ENCODE measurements at regions not wholly inside any gene's neighbourhood (a gene's known extent, or its start where the extent isn't known, plus 50 kb on each side); places are given as distances from the start of the nearest gene placed in this dataset.

GRCh38 chr2:104049438-104049837 lies 804.5 kb upstream of the POU3F3 start (continued):
- no peak for TF ChIP-seq UBTF (CRISPR knock-in tag; IDR thresholded peaks at IDR 0.05)
- TF ChIP-seq PHB2 (IDR thresholded peaks at IDR 0.05; ENCODE audit: partially characterized antibody) = no peak
- TF ChIP-seq SETDB1 (CRISPR knock-in tag; IDR thresholded peaks at IDR 0.05; ENCODE audit: borderline replicate concordance) = no peak
- no peak for TF ChIP-seq FOXC1 (CRISPR knock-in tag; IDR thresholded peaks at IDR 0.05; ENCODE audit: borderline replicate concordance)
- TF ChIP-seq MTF1 (CRISPR knock-in tag; IDR thresholded peaks at IDR 0.05) = no peak
- no peak for TF ChIP-seq CAMTA2 (CRISPR knock-in tag; IDR thresholded peaks at IDR 0.05; ENCODE audit: borderline replicate concordance)

GRCh38 chr2:104049981-104050380 lies 803.9 kb upstream of the POU3F3 start:
- Histone ChIP-seq H3K4me2 (ENCODE audit: low read depth, low read length) (no peak overlapping the region), H3K27ac (ENCODE audit: extremely low read length, insufficient read depth, low read length) (no peak overlapping the region), H2AFZ (ENCODE audit: low read length) (no peak overlapping the region), H3K27me3 (ENCODE audit: control insufficient read depth in 1 of 2, insufficient read depth in 2 of 2, low read length in 2 of 2) (no peaks in the 10 kb centered on the region), H3K9ac (ENCODE audit: insufficient read depth, low read depth, low read length) (no peak overlapping the region), H3K4me3 (replicated peaks in 1 of 3; ENCODE audit: insufficient read depth in 1 of 3, low read depth in 2 of 3, low read length in 3 of 3) (no peak overlapping the region), H3K79me2 (ENCODE audit: insufficient read depth, low read length) (no peaks in the 10 kb centered on the region), H3K4me1 (ENCODE audit: insufficient read depth, low read length) (no peaks in the 10 kb centered on the region), H4K20me1 (ENCODE audit: insufficient read depth, low read length) (no peaks in the 10 kb centered on the region), H3K9me3 (ENCODE audit: low read length) (no peaks in the 10 kb centered on the region), H3K36me3 (replicated peaks in 1 of 2; ENCODE audit: control insufficient read depth in 1 of 2, insufficient read depth in 2 of 2, low read length in 2 of 2) (no peaks in the 10 kb centered on the region)
- intact Hi-C loops (cut with micrococcal nuclease; ENCODE audit: unreplicated experiment) (no loop called here), in situ Hi-C loops (cut with HindIII; ENCODE audit: extremely low pct_ligation_motif_present, low pct_unique_long_range_greater_than_20kb) (no loop called here)
- ATAC-seq = no peak
- BruUV-seq (replicated peaks) = no TSS peak
- POLR2A ChIA-PET = no interaction called here
- TF ChIP-seq, protein P1, sequence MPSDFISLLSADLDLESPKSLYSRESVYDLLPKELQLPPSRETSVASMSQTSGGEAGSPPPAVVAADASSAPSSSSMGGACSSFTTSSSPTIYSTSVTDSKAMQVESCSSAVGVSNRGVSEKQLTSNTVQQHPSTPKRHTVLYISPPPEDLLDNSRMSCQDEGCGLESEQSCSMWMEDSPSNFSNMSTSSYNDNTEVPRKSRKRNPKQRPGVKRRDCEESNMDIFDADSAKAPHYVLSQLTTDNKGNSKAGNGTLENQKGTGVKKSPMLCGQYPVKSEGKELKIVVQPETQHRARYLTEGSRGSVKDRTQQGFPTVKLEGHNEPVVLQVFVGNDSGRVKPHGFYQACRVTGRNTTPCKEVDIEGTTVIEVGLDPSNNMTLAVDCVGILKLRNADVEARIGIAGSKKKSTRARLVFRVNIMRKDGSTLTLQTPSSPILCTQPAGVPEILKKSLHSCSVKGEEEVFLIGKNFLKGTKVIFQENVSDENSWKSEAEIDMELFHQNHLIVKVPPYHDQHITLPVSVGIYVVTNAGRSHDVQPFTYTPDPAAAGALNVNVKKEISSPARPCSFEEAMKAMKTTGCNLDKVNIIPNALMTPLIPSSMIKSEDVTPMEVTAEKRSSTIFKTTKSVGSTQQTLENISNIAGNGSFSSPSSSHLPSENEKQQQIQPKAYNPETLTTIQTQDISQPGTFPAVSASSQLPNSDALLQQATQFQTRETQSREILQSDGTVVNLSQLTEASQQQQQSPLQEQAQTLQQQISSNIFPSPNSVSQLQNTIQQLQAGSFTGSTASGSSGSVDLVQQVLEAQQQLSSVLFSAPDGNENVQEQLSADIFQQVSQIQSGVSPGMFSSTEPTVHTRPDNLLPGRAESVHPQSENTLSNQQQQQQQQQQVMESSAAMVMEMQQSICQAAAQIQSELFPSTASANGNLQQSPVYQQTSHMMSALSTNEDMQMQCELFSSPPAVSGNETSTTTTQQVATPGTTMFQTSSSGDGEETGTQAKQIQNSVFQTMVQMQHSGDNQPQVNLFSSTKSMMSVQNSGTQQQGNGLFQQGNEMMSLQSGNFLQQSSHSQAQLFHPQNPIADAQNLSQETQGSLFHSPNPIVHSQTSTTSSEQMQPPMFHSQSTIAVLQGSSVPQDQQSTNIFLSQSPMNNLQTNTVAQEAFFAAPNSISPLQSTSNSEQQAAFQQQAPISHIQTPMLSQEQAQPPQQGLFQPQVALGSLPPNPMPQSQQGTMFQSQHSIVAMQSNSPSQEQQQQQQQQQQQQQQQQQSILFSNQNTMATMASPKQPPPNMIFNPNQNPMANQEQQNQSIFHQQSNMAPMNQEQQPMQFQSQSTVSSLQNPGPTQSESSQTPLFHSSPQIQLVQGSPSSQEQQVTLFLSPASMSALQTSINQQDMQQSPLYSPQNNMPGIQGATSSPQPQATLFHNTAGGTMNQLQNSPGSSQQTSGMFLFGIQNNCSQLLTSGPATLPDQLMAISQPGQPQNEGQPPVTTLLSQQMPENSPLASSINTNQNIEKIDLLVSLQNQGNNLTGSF (CRISPR knock-in tag; IDR thresholded peaks at IDR 0.05) = no peak
- TF ChIP-seq ZNF83 (CRISPR knock-in tag; IDR thresholded peaks at IDR 0.05; ENCODE audit: borderline replicate concordance) (no peak), FOXK1 (CRISPR knock-in tag; IDR thresholded peaks at IDR 0.05; ENCODE audit: borderline replicate concordance, low read depth) (no peak), ZNF776 (CRISPR knock-in tag; IDR thresholded peaks at IDR 0.05) (no peak), ZNF660 (CRISPR knock-in tag; IDR thresholded peaks at IDR 0.05; ENCODE audit: borderline replicate concordance, low read depth) (no peak), ZNF737 (CRISPR knock-in tag; IDR thresholded peaks at IDR 0.05; ENCODE audit: borderline replicate concordance) (no peak), SNAI1 (CRISPR knock-in tag; IDR thresholded peaks at IDR 0.05; ENCODE audit: borderline replicate concordance) (no peak), HNRNPUL1 (IDR thresholded peaks at IDR 0.05; ENCODE audit: low read depth, low read length) (no peak), TCF7L2 (IDR thresholded peaks at IDR 0.05; ENCODE audit: low read depth, low read length) (no peak), CEBPB (IDR thresholded peaks at IDR 0.05; ENCODE audit: borderline replicate concordance, low read depth, low read length) (no peak), ATM (IDR thresholded peaks at IDR 0.05; ENCODE audit: borderline replicate concordance) (no peak)
- CTCF ChIA-PET (ENCODE audit: low intra/inter-chr PET ratio, low total read pairs) = no interaction called here
- WGBS (ENCODE audit: low lambda C conversion rate) = 36% methylated on average over 5 of the region's 5 CpGs
- DNase-seq (ENCODE audit: low spot score) = no peak
- no peak for FAIRE-seq

Data from HepG2 (cell line).